GM18519 (cell line): ENCODE measurements at regions not wholly inside any gene's neighbourhood (a gene's known extent, or its start where the extent isn't known, plus 50 kb on each side); places are given as distances from the start of the nearest gene placed in this dataset.

Source experiments
- ATAC-seq: cut with Tn5 transposase; IDR thresholded peaks from one replicate; pipeline ENCODE4 v1.9.1; 2021; ENCODE audit warnings: mild to moderate bottlenecking, moderate library complexity; ENCODE audit not compliant: unreplicated experiment, low FRiP score

GRCh38 chr9:108621991-108622855 is 233.6 kb downstream of the ACTL7B start:
- no peak for ATAC-seq

- no peak for ATAC-seq
These were observed 235.0 kb downstream of the ACTL7B start for GRCh38 chr9:108620767-108621166.

GRCh38 chr9:108618906-108619550 is 236.8 kb downstream of the ACTL7B start:
- no peak for ATAC-seq

- no peak for ATAC-seq
These were observed 238.1 kb downstream of the ACTL7B start for GRCh38 chr9:108617676-108618075.

- no peak for ATAC-seq
These were observed 240.6 kb downstream of the ACTL7B start for GRCh38 chr9:108615152-108615551.

GRCh38 chr9:108612513-108612912 is 243.3 kb downstream of the ACTL7B start:
- no peak for ATAC-seq

- ATAC-seq: no peak
These were observed 245.9 kb downstream of the ACTL7B start for GRCh38 chr9:108609897-108610253.

- no peak for ATAC-seq
These were observed 246.4 kb downstream of the ACTL7B start for GRCh38 chr9:108609227-108609896.

GRCh38 chr9:108607607-108608006 is 248.2 kb downstream of the ACTL7B start:
- ATAC-seq: no peak

GRCh38 chr9:108606401-108606800 is 249.4 kb downstream of the ACTL7B start:
- no peak for ATAC-seq

GRCh38 chr9:108603141-108603540 is 252.6 kb downstream of the ACTL7B start:
- no peak for ATAC-seq

- ATAC-seq: no peak
These were observed 254.9 kb downstream of the ACTL7B start for GRCh38 chr9:108600896-108601295.

- no peak for ATAC-seq
These were observed 256.2 kb downstream of the ACTL7B start for GRCh38 chr9:108599571-108599970.

- no peak for ATAC-seq
These were observed 264.7 kb downstream of the ACTL7B start for GRCh38 chr9:108591121-108591520.

- ATAC-seq: no peak
These were observed 267.5 kb downstream of the ACTL7B start for GRCh38 chr9:108588246-108588645.

- no peak for ATAC-seq
These were observed 269.2 kb downstream of the ACTL7B start for GRCh38 chr9:108586471-108587139.

GRCh38 chr9:108584860-108585259 is 270.9 kb downstream of the ACTL7B start:
- ATAC-seq: no peak

- no peak for ATAC-seq
These were observed 273.1 kb downstream of the ACTL7B start for GRCh38 chr9:108582726-108583125.

- ATAC-seq: no peak
These were observed 275.9 kb downstream of the ACTL7B start for GRCh38 chr9:108579757-108580439.

- no peak for ATAC-seq
These were observed 280.5 kb downstream of the ACTL7B start for GRCh38 chr9:108575276-108575675.
